HG03064 (cell line): ENCODE measurements at regions not wholly inside any gene's neighbourhood (a gene's known extent, or its start where the extent isn't known, plus 50 kb on each side); places are given as distances from the start of the nearest gene placed in this dataset.

Source experiments
- ATAC-seq: cut with Tn5 transposase; IDR thresholded peaks from one replicate; pipeline ENCODE4 v1.9.1; 2021; ENCODE audit warnings: low read depth; ENCODE audit not compliant: unreplicated experiment

DNA sequence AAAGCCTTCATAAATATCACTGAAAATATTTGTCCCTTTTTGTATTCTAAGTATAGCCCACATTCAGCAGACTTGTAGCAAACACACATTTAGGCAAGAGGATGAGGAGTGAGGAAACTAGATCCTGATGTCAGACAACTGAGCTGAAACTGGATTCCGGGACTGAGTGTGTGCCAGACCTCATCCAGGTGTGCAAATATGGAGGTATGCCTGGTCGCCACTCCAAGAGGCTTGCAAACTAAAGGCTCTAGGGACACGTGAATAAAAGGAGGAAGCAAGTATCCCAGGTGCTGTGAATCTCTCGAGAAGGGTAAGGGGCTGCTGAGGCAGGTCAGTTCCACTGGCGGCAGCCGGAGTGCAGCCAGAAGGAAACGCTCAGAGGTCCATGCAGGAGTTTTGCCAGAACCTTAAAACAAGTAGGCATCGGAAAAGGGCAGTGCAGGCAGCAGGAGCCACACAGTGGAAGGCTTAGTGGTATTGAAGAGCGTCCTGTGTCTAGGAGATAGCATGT, 77.4 kb upstream of the ALDH1B1 start:
- no peak for ATAC-seq

GRCh38 chr9:38313421-38313820, 79.1 kb upstream of the ALDH1B1 start:
- no peak for ATAC-seq

GRCh38 chr9:38312406-38312805, 80.1 kb upstream of the ALDH1B1 start:
- ATAC-seq, result no peak

DNA sequence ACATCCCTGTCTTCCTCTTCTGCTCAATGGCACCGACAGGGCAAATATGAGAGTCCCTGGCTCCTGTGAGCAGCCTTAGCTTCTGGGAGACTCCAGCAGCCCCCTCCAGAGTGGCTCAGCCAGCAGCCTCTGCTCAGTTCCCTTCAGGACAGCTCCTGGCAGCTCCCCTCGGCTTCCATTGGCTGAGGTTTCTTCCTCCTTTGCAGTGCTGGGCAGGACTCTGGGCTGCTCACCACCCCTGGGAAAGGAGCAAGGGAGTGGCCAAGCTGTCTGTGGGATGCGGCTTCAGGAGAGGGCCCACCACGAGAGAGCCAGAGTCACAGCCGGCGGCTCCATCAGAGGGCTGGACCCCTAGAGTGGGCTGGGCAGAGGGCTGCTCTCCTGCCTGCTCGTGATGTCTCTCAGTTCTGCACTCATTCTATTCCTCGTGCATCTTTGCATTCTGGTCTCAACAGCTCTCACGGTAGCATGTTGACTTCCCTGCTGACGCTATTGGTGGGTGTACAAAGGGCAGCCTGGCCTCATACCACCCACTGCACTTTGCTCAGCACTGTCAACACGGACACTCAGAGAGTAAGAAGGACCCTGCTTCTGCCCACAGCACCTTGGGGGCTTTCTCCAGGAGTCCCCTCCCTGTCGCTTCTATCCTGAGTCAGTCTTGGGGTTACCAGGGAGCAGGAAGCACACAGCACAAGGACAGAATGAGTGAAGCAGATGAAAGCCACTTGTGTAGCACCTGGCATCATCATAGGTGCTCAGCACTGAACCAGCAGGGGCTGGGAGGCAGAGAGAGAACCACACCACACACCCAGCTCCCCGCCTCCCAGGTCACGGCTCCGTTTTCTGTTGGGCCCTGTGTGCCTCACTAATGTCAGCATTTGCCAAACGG, 80.9 kb upstream of the ALDH1B1 start:
- no peak for ATAC-seq

DNA sequence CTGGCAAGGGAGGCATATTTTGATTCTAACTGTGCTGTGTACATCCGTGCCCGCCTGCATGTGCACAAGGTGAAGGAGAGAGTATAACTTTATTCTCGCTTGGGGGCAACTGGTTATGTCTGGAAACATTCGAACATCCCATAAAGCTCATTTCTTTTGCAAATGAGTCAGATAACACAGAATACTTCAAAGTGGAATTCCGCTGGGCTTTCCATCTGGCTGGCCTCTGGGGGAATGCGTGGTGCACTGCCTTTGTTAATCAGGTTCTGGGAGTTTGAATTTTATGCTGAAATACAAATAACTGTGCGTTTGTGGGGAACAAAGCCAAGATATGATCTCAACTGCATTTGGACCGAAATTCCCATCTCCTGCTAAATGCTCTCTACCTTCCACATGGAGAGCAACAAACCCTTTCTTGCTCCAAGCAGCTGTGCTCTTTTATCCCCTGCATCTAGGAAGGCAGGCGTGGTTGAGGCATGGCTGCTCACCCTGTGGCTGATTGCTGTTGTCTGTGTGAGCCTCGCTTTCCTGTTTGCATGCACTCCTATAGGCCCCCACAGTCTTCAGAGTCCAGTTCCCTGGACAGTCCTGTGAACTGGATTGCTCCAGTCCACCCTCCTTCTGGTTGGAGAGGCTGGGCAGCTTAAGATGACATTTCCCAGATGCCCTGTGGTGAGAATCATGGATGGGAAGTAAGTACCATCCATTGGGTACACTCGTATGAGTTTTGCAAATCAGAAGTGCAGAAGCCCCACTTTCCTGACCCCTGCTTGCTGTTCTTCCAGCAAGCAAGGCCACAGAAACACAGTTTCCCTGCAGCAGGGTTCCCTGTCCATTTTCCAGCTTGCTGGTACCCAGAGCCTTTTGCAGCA, 82.9 kb upstream of the ALDH1B1 start:
- ATAC-seq, result no peak

DNA sequence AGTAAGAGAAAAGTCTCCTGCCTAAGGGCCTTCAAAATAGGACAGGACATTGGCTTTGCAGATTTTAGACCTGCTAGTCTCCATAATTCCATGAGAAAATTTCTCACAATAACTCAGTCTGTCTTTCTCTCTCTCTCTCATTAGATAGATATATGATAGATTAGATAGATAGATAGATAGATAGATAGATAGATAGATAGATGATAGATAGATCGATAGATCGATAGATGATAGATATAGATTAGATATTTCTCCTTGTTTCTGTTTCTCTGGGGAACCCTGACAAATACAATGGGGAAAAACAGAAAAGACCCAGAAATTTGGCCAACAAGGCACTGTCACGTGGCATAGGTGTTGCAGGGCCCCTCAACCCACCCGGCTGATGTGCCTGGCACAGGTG, 84.4 kb upstream of the ALDH1B1 start:
- ATAC-seq, result no peak

DNA sequence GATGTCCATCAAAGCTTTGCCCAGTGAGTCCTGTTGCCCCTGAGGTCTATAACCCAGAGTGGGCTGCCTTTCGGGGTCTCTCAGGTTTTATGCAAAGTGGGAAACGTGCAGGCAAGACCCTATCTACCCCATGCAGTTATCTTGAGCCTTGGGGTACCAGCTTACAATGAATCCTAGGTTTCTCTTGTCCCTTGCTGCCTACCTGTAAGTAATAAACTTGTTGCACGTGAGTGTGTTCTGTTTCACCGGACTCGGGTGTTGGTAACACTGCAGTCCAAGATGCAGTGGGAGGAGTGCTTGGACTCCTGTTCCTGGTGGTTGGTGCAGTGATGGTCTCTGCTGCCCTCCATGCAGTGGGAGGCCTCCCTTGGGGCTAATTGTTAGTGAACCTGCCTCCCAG, 85.6 kb upstream of the ALDH1B1 start:
- no peak for ATAC-seq

DNA sequence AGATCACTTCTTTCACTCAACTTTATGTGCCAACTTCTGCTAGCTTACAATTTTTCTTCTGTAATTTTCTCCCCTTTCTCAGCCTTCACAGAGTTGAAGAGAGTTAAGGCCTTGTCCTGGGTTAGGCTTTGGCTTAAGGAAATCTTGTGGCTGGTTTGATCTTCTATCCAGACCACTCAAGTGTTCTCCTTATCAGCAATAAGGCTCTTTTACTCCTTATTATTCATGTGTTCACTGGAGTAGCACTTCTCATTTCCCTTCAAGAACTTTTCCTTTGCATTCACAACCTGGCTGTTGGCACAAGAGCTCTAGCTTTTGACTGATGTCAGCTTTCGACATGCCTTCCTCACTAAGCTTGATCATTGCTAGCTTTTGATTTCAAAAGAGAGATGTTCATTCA, 86.9 kb upstream of the ALDH1B1 start:
- no peak for ATAC-seq

- ATAC-seq, result no peak
Observed at GRCh38 chr9:38301376-38302106, 91.0 kb upstream of the ALDH1B1 start.

DNA sequence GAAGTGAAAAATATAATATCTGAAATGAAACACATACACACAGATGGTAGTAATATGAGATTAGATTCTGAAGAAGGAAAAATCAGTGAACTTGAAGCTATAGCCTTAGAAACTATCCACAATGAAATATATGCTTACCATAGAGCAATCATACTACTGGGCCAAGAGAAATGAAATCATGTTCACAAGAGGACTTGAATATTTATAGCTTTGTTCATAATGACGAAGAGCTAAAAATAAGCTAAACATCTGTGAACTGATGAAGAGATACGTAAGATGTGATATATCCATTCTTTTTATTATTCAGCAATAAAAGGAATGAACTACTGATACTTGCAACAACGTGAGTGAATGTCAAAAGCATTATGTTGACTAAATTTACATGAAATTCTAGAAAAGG, 92.6 kb upstream of the ALDH1B1 start:
- ATAC-seq, result no peak

GRCh38 chr9:38298904-38299303, 93.6 kb upstream of the ALDH1B1 start:
- no peak for ATAC-seq

GRCh38 chr9:38298503-38298902, 94.0 kb upstream of the ALDH1B1 start:
- no peak for ATAC-seq

DNA sequence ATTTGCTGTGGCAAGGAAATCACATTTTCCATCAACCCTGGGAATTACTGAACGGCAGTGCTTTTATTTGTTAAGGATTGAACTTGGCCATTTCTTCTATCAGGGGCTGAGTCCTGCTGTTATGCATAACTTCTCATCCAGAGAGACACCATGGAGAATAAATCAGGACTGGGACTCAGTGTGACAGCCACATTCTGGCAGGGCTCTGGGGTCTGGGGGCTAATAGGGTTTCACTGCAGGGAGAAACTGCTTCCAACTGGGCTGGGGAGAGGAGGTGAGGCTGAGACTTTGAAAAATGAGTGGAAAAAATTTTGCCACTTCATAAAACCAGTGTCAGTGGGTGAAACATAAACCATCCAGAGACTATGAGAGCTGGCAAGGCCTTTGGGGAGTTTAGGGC, 95.7 kb upstream of the ALDH1B1 start:
- no peak for ATAC-seq

- ATAC-seq, result no peak
Observed at GRCh38 chr9:38295764-38296163, 96.7 kb upstream of the ALDH1B1 start.

GRCh38 chr9:38294220-38294960, 98.1 kb upstream of the ALDH1B1 start:
- no peak for ATAC-seq

GRCh38 chr9:38293022-38293421, 99.5 kb upstream of the ALDH1B1 start:
- ATAC-seq, result no peak

DNA sequence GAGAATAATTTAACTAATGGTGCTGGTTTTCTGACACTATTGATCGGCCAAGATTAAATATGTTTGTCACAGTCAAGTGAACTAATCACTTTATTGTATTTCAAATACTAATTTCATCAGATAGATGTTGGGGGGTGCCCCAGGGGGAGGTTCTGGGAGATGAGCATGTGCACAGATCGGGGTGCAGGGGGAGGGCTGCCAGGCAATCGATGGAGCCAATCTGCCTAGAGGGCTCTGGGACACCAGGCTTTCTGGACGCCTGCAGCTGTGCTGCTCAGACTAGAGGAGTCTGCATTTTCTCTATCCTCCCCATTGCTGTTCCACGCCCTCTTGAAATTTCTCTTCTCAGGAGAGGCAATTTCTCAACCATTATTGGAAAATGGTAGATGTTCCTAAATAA, 100.0 kb upstream of the ALDH1B1 start:
- no peak for ATAC-seq

GRCh38 chr9:38289866-38290245, 102.6 kb upstream of the ALDH1B1 start:
- ATAC-seq, result no peak

GRCh38 chr9:38289236-38289865, 103.2 kb upstream of the ALDH1B1 start:
- ATAC-seq, result no peak

- ATAC-seq, result no peak
Observed at GRCh38 chr9:38288502-38288901, 104.0 kb upstream of the ALDH1B1 start.
